ENCODE measurements at regions not wholly inside any gene's neighbourhood (a gene's known extent, or its start where the extent isn't known, plus 50 kb on each side); places are given as distances from the start of the nearest gene placed in this dataset.

DNA sequence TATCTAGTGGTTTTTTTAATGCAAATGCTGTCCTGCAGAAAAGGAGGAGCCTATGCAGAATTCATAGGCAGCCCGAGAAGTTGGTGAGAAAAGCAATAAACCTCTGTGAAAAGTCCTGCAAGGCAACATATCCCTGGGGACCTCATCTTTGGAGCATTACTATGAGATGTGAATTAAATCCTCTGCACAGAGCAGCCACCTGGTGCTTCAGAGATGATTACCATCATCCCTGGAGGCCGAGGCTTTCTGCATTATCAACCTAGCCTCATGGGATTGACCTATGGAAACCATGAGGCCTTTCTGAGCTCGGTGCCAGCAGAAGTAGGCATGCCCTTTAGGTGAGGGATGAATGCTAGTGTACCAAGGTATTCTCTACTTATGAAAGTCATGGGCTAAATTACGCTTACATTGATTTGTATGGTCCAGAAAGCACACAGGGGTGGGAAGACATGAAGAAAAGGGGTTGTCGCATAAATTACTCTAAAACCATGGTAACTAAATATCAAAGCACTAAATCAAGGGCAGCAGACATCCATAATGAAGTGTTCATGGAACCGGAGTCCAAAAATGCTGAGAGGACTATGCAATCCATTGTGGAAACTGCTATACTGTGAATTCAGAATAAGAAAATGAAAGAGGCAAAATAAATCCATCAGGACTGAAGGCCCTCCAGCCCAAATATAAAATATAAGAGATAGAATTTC is 623.5 kb upstream of the DDX18 start:
- no peak for DNase-seq
- Histone ChIP-seq H3K36me3 (ENCODE audit: control insufficient read depth in 2 of 3, insufficient read depth in 3 of 3, low read length in 3 of 3) (no peaks in the 10 kb centered on the region), H3K9ac (ENCODE audit: low read length in 3 of 3) (no peak overlapping the region), H3K9me3 (ENCODE audit: control insufficient read depth in 2 of 3, insufficient read depth in 1 of 3, low read length in 3 of 3) (no peaks in the 10 kb centered on the region), H3K4me1 (ENCODE audit: control insufficient read depth in 2 of 3, insufficient read depth in 2 of 3, low read depth in 1 of 3, low read length in 3 of 3) (no peaks in the 10 kb centered on the region), H3K27ac (ENCODE audit: low read depth in 2 of 2, low read length in 2 of 2) (no peak overlapping the region), H3K27me3 (ENCODE audit: control insufficient read depth, insufficient read depth, low read length) (no peaks in the 10 kb centered on the region), H3K4me3 (ENCODE audit: low read length in 3 of 3) (no peak overlapping the region)
- intact Hi-C loops (cut with DNase I) = no loop called here
- TF ChIP-seq, protein P1, sequence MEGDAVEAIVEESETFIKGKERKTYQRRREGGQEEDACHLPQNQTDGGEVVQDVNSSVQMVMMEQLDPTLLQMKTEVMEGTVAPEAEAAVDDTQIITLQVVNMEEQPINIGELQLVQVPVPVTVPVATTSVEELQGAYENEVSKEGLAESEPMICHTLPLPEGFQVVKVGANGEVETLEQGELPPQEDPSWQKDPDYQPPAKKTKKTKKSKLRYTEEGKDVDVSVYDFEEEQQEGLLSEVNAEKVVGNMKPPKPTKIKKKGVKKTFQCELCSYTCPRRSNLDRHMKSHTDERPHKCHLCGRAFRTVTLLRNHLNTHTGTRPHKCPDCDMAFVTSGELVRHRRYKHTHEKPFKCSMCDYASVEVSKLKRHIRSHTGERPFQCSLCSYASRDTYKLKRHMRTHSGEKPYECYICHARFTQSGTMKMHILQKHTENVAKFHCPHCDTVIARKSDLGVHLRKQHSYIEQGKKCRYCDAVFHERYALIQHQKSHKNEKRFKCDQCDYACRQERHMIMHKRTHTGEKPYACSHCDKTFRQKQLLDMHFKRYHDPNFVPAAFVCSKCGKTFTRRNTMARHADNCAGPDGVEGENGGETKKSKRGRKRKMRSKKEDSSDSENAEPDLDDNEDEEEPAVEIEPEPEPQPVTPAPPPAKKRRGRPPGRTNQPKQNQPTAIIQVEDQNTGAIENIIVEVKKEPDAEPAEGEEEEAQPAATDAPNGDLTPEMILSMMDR (IDR thresholded peaks at IDR 0.05; ENCODE audit: borderline replicate concordance, extremely low read depth, insufficient read depth) = no peak
- FAIRE-seq = no peak

DNA sequence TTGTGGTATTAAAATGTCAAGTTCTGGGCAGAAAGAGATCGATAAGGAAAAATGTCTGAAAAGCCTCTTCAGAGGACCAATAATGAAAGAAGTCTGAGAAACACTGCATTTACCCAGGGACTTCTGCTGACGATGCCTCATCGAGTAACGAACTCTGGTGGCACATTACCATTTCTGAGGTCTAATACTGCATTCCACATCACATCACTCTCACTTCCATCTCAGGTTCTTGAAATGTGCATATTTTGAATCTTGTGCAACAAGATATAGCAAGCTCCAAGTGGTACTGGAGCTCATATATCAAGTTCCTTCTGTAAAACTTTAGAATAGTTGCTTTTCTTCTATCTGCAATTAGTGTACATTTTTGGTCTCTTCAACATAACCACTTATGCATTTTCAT is 619.1 kb upstream of the DDX18 start:
- no peak overlapping the region for H3K4me3 ChIP-seq (ENCODE audit: low read length in 3 of 3)
- TF ChIP-seq, protein P1 (IDR thresholded peaks at IDR 0.05; ENCODE audit: borderline replicate concordance, extremely low read depth, insufficient read depth) = no peak
- H3K27me3 ChIP-seq (ENCODE audit: control insufficient read depth, insufficient read depth, low read length) = no peaks in the 10 kb centered on the region
- DNase-seq = no peak
- no peak overlapping the region for H3K27ac ChIP-seq (ENCODE audit: low read depth in 2 of 2, low read length in 2 of 2)
- H3K9me3 ChIP-seq (ENCODE audit: control insufficient read depth in 2 of 3, insufficient read depth in 1 of 3, low read length in 3 of 3) = no peaks in the 10 kb centered on the region
- no peaks in the 10 kb centered on the region for H3K36me3 ChIP-seq (ENCODE audit: control insufficient read depth in 2 of 3, insufficient read depth in 3 of 3, low read length in 3 of 3)
- H3K4me1 ChIP-seq (ENCODE audit: control insufficient read depth in 2 of 3, insufficient read depth in 2 of 3, low read depth in 1 of 3, low read length in 3 of 3) = no peaks in the 10 kb centered on the region
- intact Hi-C loops (cut with DNase I) = no loop called here
- no peak for FAIRE-seq
- H3K9ac ChIP-seq (ENCODE audit: low read length in 3 of 3) = no peak overlapping the region

DNA sequence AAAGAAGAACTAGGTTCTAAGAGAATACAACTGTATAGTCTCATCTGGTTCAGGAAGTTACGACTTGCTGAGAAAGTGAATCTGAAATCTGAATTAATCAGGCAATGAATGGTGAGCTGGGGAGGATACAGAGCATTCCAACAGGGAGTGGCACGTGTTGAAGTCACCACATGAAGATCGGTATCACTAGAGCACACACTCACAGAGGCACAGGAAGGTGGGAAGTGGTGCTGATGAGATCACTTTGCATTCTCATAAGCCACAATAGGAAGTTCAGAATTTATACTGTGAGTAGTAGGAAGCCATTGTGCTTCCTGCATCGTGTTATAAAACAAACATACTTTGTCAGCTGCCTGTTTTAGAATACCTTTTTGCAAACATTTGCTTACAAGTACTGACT is 615.0 kb upstream of the DDX18 start:
- no peaks in the 10 kb centered on the region for H3K9me3 ChIP-seq (ENCODE audit: control insufficient read depth in 2 of 3, insufficient read depth in 1 of 3, low read length in 3 of 3)
- H3K4me3 ChIP-seq (ENCODE audit: low read length in 3 of 3) = no peak overlapping the region
- intact Hi-C loops (cut with DNase I) = no loop called here
- H3K36me3 ChIP-seq (ENCODE audit: control insufficient read depth in 2 of 3, insufficient read depth in 3 of 3, low read length in 3 of 3) = no peaks in the 10 kb centered on the region
- FAIRE-seq (no peak), DNase-seq (no peak)
- TF ChIP-seq, protein P1 (IDR thresholded peaks at IDR 0.05; ENCODE audit: borderline replicate concordance, extremely low read depth, insufficient read depth) = no peak
- H3K4me1 ChIP-seq (ENCODE audit: control insufficient read depth in 2 of 3, insufficient read depth in 2 of 3, low read depth in 1 of 3, low read length in 3 of 3) = no peaks in the 10 kb centered on the region
- H3K27me3 ChIP-seq (ENCODE audit: control insufficient read depth, insufficient read depth, low read length) = no peaks in the 10 kb centered on the region
- no peak overlapping the region for H3K27ac ChIP-seq (ENCODE audit: low read depth in 2 of 2, low read length in 2 of 2)
- no peak overlapping the region for H3K9ac ChIP-seq (ENCODE audit: low read length in 3 of 3)

DNA sequence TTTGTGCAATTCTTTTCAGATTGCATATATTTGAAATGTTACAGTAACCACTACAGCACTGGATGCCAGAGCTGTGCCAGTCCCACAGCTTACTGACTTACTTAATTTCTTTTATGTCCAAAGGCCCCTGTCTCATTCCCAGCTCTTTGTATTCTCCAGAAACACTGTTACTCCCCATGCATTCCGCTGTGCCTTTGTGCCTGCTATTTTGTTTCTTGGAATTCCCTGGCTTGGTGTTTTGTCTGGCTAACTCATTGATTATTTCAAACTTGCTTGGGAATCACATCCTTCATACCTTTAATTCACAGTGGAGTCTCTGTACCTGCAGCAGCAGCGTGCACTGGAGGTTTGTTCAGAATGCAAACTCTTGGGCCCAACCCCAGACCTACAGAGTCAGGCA is 601.9 kb upstream of the DDX18 start:
- Histone ChIP-seq H3K4me3 (ENCODE audit: low read length in 3 of 3) (no peak overlapping the region), H3K27ac (ENCODE audit: low read depth in 2 of 2, low read length in 2 of 2) (no peak overlapping the region), H3K27me3 (ENCODE audit: control insufficient read depth, insufficient read depth, low read length) (no peaks in the 10 kb centered on the region), H3K4me1 (ENCODE audit: control insufficient read depth in 2 of 3, insufficient read depth in 2 of 3, low read depth in 1 of 3, low read length in 3 of 3) (no peaks in the 10 kb centered on the region), H3K36me3 (ENCODE audit: control insufficient read depth in 2 of 3, insufficient read depth in 3 of 3, low read length in 3 of 3) (no peaks in the 10 kb centered on the region), H3K9me3 (ENCODE audit: control insufficient read depth in 2 of 3, insufficient read depth in 1 of 3, low read length in 3 of 3) (no peaks in the 10 kb centered on the region), H3K9ac (ENCODE audit: low read length in 3 of 3) (no peak overlapping the region)
- intact Hi-C loops (cut with DNase I) = no loop called here
- DNase-seq (no peak), FAIRE-seq (no peak)
- TF ChIP-seq, protein P1 (IDR thresholded peaks at IDR 0.05; ENCODE audit: borderline replicate concordance, extremely low read depth, insufficient read depth) = no peak

Measured in kidney (tissue), 13 donors.